Stimulated activated CD4-positive, alpha-beta T cell treated with anti-CD3 and anti-CD28 coated beads, Interleukin-4, amount 100 ng/mL, for 48 hours (primary cell): ENCODE measurements at regions not wholly inside any gene's neighbourhood (a gene's known extent, or its start where the extent isn't known, plus 50 kb on each side); places are given as distances from the start of the nearest gene placed in this dataset.

ENCODE experiments used
- DNase-seq, 2 donors: peaks; one replicate each; pipeline ENCODE4 v3.0.0-alpha.2; 2020; ENCODE audit warnings: low read depth in 2 of 2

DNA sequence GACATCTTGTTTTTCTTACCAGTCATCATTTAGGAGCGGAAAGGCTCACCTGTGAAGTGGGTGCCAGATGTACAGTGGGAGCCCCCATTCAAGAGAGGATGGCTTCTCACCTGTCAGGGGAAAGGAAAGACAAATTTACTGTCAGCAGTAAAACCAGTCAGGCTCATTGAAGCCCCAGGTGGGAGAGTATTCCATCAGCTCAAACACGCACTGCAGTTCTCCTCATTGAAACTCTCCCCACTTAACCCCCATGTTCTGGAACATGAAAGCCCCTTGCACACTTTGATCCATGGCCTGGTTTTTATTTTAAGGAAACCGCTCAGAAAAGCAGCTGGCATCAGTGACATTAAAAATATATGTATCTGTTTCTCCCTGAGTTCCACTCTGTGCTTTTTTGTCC, 401.1 kb upstream of the ZNF507 start:
- DNase-seq = no peak

DNA sequence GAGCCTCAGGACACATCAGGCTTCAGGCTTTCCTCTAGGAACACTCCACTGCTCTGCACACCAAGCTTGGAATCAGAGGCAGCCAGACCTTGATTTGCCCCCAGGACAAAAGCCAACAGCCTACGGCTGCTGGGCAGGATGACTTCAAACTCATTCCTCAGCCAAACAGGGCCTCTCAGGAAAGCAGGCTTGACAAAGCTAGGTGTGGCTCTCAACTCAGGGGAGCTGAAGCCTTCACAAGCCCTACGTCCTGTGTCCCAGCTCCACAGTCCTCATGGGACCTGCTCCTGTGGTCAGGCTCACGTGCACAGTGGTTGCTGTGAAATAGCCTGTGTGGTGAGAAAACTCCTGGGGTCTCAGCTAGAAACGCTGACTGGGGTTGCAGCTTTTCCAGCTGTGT, 398.9 kb upstream of the ZNF507 start:
- DNase-seq = no peak

DNA sequence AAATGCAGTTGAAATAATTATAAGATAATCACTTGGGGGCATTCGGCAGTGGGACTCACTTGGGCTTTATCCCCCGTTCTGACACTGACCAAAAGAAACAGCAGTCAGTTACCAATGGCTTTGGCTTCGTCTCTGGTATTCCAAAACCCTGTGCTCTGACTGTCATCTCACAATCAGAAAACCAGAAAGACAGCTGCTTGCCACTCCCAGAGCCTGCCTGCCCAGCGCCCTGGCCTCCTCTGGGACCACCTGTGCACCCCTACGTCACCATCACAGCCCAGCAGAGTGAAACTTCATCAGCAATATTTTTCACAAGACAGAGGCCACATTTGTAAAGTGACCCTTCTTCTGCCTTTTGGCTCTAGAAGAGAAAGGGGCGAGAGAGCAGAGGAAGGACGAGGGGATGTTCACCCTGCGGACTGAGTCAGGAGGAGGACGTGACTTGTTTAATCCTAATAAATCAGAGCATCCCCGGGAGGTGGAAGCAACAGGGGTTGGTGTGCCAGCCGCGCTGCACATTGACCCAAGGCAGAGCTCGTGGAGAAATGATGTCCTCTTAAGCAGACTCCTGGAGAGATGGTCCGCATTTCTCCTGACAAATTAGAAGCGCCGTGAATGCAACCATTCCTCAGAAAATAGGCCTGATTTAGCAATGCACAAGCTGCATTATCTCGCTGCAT, 397.8 kb upstream of the ZNF507 start:
- no peak for DNase-seq

DNA sequence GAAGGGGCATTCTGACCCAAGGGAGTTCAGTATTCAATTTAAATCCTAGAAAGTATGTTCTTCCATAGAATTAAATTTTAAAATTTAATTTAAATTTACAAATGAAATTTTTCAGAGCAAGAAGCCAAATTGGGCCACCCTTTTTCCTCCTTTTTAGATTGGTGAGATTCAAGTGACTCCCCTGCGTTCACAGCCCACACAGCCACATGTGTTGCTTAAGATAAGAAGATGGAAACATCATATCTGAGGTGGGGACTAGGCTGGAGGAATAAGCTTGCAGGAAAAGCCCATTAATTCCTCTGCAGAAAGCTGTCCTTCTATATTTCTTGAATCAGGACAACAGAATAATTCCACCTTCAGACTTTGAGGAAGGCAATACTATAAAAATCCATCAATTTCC, 392.7 kb upstream of the ZNF507 start:
- no peak for DNase-seq

DNA sequence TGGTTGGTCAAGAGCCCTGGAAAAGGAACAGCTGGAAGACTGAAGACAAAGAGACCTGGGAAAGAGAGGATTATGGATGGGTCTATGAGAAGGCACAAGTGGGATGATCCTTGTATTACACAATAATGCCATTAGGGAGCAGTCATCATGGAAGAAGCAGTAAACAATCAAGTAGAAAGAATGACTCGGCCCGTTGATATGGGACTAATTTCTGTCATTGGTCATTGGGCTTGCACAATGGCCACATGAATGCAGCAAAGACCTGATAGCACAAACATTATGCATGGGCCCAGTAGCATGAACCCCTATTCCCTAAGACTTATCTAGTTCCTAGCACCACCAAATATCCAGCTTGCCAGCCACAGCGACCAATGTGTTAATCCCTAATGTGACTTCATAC, 390.3 kb upstream of the ZNF507 start:
- no peak for DNase-seq

DNA sequence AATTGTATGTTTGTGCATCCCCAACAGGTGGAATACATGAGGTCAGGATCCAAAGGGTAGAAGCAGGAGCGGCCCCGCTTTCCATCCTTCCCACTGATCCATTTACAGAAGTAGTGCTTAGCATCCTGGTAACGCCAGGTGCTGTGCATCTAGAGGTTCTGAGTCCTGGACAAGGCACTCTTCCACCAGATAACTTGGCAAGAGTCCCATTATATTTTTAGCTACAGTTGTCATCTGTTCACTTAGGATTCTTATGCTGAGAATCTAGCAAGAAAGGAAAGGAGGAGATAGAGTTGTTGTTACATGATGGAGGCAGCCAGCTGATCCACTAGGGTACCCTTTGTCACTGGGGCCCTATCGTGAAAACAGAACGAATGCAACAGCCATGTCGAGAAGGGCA, 389.5 kb upstream of the ZNF507 start:
- DNase-seq = no peak

DNA sequence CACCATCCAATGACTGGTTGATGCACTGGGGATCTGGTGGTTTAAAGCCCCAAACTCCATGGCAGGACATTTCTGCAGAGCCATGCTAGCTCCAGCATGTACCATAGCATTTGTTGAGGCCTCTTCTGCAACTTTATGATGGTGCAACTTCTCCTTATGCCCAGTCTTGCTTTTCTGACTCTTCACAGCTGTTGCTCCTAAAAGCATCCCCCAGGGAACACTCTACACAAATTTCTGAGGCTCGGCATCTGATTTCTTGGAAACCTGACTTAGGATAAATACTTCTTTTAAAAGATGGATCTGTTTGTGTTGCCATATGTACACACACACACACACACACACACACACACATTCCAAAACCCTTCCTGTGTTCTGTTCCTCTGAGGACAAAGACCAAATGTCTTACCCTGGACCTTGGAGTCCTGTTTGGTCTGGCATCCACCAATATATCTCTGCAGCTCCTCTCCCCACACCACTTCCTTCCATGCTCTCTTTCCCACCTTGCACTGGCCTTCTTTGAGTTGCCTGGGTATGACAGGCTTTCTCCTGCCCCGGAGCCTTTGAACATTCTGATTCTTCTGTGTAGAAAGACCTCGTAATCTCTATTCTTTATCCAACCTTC, 388.5 kb upstream of the ZNF507 start:
- DNase-seq = no peak

DNA sequence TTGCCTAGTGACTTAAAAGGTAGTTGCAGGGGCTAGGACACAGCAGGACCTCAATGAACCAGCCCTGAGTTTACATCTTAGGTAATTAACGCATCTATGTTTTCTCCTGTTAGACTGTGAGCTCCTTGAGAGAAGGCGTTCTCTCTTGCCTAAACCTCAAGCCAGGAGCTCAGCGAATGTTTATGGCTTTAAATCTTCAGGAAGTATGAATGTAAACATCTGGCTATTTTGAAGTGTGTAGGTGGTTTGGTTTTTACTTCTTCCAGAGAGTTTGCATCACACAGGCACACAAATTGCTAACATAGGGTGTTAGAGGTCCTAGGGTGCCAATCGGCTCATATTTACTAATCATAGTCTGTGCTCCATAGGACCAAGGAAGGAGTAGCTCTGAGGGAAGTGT, 387.7 kb upstream of the ZNF507 start:
- no peak for DNase-seq

DNA sequence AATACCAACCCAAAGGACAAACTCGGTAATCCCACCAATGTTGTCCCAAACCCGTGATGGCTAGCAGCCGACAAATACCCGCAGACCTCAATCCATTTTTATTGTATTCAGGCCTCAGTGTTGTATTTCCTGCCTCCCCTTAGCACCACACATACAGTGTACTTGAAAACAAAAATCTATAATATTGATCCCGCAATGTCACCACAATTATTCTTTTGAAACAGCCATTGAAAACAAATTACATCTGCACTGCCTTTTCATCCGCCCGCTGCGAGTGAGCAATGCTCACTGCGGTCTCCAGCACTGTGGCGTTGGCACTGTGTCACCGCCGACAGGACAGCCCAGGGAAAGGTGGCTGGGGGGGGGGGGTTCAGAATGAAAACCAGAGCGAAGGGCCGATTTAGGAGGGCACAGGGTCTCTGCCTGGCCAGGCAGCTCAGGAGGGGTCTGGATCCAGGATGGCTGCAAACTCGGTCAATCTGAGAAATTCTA, 385.8 kb upstream of the ZNF507 start:
- DNase-seq = no peak

DNA sequence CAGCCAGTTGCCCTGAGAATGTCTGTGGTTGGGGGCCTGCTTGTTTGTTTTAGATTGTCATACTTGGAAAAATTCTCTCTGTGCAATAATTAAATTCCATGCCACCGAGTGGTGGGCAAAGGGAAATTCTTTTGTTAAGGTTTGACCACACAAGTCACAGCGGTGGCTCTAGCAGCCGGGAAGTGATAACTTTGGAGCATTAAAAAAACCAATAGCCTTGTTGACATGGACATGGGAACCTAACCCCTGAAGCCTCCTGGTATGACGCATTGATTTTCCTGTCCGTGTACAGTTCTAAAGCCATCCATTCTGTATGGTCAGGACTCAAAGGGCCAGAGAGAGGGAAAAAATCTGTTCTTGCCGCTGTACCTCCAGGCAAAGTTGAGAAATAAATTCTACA, 384.9 kb upstream of the ZNF507 start:
- no peak for DNase-seq

DNA sequence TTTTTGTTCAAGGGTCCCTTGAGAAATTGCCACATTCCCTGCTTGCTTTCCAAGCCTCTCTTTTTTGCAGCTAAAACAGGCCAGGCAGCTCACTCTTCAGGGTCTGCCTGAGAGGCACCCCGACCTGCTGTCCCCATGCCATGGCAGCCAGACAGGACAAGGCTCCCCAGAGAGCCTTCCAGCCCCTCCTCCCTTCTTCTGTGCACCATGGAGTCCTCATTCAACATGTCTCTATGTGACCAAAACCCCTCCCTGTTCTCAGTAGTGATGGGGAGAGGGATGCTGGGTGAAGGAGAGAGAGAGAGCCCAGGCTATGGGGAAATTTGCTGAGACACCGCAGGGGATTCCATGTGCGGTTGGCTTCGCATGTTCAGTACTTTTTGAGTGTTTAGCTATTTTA, 384.2 kb upstream of the ZNF507 start:
- DNase-seq = no peak

DNA sequence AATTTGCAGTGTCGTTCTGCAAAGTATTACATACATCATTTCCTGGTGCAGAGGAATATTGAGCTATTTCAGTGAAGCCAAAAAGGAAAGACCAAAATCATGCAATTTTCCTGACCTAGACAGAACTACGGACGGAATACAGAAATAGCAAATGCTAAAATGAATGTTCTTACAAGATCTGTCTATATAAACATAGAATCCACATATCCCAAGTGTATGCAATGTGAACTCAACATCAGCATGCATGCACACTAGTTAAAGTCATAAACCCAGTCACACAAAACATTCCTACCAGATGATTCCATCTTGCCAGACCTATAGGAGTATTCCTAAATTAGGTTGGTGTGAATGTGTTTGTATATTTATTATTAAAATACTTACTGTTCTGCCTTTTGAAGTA, 383.7 kb upstream of the ZNF507 start:
- DNase-seq = no peak

DNA sequence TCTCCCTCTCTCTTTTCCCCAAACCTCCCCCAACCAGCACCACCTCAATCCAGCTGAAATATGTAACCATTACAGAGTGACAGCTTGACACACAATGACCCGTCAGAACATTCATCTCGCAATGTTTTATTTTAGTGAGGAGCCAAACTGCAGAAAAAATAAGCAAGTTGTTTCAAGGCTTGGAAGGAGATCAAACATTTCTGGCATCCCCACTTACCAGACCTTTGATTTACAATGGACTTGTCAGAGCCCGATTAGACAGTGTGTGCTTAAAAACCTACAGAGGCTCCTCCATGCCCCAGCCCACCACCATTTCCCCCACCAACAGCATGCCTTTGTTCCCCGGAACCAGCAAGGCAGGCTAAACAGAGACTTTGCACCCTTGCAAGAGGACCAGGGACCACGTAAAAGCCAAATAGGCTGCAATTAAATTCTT, 382.8 kb upstream of the ZNF507 start:
- no peak for DNase-seq

DNA sequence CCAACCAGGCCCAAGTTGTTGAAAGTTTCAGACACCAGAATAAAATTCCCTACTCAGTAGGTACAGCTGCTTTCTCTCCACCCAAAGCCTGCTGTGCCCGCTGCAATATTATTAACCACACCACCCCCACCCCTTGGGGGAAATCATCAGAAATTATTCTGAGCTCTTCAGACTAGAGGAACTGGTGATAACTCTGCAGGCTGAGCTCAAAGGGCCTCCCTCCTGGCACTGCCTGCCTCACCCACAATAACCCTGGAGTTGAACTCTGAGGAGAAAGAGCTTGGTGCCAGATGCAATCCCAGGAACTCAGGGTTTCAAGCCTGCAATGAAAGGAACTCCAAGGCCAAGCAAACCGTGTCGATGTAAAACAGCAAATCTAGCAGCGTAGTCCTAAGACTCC, 381.7 kb upstream of the ZNF507 start:
- DNase-seq = no peak

DNA sequence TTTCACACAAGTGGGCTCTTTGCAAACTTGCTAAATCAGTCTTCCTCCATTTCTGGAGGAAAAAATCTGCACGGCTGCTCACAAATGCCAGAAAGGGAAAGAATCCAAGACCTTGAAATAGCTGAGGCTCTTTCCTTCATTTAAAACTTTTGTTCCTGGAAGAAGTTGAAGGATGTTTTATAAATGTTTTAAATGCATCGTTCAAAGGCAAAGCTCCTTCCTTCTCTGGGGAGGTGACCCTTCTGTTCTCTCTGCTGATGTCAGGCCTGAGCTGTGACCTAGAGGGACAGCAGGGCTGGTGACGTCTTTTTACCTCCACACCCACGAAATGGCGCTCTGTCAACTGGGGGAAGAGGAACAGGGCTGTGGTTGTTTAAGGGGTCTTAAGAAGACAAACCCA, 376.4 kb upstream of the ZNF507 start:
- DNase-seq = no peak

DNA sequence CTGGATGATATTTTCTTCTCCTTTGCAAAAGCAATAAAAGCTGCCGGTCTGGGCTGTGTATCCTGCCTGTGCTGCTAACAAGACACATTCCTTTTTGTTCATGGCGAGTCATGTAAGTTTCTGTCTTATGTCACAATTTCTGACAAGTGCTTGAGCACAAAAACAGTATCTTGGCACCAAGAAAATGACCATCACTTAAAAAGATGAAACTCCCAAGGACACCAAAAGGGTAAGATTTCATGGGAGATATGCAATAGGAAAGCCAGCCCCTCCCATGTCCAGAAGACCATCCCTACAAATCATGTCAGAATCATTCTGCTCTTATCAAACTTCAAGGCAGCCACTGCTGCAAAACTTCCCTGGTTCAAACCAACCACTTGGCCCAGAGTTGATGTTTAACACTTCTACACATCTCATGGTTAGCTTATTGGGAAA, 375.4 kb upstream of the ZNF507 start:
- DNase-seq = no peak

DNA sequence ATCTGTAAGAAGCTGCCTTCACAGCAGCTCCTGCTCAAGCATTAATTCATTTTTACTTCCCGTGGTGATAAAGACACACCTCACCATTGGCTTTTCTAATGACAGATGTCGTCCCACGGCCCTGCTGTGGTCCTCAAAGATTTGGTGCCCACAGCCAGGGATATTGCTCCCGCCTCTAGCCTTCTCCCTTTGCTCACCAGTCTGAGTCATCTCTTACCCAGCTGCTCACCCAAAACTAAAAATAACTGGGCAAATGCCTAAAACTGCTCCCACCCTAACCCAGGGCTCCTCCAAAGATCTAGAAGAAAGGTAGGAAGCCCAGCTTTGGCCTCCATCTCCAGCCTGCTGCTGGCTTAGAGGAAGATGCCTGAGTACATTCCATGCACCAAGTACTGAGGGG, 371.1 kb upstream of the ZNF507 start:
- no peak for DNase-seq

DNA sequence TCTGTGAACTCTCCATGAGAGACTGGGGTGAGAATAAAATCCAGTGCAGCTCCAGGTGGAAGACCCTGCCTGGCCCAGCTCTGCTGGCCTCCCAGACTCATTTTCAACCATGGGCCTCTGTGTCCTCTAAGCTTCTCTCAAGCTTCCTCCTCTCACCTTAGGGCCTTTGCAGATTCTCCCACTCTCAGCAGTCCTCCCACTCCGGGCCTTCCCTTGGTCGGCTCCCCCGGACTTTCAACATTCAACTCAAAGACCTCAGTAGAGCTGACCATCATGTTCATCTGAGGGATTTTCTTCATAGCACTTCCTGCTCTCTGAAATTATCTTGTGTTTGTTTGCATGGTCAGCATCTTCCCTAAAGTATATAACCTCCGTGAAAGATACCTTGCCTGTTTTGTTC, 370.5 kb upstream of the ZNF507 start:
- no peak for DNase-seq

DNA sequence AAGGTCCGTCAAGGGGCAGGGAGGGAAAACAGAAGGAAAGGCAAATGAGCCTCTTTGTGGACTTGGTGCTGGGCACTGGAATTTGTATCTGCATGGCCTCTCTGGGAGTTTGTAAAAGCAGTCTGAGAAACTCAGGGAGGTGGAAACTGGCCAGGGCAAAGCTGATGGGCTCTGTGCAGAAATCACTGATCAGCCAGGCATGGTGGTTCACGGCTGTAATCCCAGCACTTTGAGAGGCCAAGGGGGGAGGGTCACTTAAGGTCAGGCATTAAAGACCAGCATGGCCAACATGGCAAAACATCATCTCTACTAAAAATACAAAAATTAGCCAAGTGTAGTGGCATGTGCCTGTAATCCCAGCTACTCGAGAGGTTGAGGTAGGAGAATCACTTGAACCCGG, 369.9 kb upstream of the ZNF507 start:
- no peak for DNase-seq

DNA sequence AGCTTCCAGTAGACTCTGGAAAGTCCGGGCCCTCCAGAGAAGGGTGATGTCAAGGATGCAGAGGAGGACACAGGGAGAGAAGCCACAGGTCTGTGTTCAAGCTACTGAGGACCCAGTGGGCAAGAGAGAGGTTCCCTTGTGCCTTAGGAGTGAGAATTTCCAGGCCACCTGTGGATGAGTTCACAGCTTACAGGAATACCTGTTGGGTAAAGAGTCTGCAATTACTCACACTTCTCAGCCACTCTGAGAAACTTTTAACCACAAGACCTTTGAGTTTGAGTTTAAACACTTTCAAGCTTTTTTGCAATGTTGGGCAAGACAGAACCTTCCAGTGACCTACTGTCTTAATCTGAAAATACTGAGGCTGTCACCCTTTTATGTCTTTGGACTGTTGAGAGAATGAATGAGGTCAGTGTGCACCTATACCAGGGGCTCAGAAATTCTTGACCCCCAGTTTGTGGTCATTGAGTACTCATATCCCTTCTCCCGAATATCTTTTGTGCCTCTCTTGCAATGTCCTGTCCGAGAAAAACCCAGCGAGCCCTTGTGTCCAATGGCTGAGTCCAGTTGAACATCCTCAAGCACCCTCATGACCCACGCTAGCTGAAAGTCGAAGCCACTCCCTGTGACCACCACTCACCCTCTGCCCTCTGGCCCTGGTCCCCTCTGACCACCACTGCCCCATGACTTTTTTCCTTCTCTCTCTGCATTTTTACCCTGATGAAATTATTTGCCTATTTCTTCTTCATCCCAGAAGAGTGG, 368.5 kb upstream of the ZNF507 start:
- no peak for DNase-seq

DNA sequence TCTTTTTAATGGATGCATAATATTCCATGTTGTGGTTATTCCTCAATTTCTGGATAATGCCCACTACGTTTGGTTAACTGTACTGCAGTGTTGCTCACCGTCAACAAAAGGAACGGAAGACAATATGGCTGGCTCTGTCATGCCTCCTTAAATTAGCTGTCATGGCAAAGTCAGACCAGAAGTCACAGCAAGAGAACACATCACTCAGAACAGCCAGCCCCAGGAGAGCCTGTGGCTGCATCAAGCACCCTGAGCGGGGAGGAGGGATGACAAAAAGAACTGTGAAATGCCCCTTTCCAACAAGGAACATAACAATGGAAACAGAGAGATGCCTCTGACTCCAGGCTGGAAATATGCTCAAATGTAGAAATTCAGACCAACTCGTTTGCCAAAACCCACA, 366.0 kb upstream of the ZNF507 start:
- DNase-seq = no peak

DNA sequence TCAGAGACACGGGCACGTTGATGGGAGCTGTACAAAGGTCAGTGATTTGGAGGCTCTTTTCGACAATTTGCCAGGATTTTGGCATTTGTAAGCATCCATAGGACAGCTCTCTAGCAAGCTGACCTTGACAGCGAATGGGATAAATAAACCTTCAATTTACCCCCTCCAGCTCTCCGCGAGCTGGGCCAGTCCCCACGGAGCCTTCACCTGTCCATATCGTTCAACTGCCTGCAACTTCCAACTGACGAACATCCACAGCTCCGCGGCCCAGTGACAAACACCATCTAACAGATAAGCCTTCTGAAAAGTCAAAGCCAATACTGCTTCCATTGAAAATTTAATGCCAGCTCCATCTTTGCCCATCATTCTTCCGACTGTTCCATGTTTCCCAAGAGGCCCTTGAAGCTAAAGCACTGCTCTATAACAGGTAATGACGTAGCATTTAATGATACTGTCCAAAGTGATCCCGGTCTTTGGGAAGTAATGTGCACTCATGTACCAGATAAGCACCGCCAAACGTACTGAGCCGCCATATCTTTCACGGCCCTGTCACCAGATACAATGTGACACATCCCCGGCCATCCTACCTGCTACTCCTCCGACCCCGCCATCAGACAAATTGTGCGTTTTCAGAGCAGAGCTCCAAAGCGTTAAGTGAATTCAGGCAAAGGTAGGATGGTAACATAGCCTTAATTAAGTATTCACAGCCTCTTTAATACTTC, 365.3 kb upstream of the ZNF507 start:
- DNase-seq = no peak
